Medulla oblongata (tissue), 1 donor: ENCODE measurements at regions not wholly inside any gene's neighbourhood (a gene's known extent, or its start where the extent isn't known, plus 50 kb on each side); places are given as distances from the start of the nearest gene placed in this dataset.
A peak's percentile ranks its signal among the peaks of the same experiment; 100 is the strongest.

Source experiments
- DNase-seq: peaks from one replicate; pipeline ENCODE4 v3.0.0-alpha.2; 2015; ENCODE audit errors: extremely low spot score

- DNase-seq: no peak
These were observed 135.0 kb upstream of the SMIM23 start for GRCh38 chr5:171650597-171650996.

GRCh38 chr5:171651102-171651501 lies 134.5 kb upstream of the SMIM23 start:
- DNase-seq: no peak

DNA sequence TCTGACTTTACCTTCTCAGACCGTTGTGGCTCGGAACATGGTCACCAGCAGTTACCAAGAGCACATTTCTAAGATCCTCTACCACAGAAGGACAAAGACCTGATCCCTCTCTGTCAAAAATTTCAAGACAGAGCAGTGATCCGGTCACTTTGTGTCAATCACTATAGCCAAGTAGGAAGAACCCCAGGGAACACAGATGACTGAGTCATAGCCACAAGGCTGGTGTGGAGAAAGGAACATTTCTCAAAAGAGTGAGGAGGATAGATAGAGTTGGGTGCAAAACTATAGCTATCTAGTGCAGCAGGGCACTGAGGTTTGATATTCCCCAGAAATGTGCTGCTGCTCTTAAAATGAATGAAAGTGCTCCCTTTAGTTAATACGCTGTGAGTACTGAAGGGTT lies 130.7 kb upstream of the SMIM23 start:
- no peak for DNase-seq

DNA sequence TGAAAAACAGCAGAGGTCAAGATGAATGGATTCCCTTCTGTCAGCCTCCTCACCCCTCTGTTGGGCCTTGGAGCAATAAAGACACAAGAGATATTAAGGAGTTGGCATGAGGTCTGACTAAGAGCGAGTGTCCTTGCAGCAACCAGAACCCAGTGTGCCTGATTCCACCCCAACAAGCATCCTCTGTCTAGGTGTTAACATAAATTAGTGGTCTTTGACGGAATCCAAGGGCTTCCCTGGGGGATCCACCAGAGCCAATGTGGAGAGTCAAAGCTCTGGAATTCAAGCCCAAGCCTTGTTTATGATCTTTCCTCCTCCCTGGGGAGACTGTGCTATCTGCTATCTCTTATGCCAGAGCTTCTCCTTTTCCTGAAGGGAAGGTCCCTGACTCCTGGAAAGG lies 128.1 kb upstream of the SMIM23 start:
- no peak for DNase-seq

DNA sequence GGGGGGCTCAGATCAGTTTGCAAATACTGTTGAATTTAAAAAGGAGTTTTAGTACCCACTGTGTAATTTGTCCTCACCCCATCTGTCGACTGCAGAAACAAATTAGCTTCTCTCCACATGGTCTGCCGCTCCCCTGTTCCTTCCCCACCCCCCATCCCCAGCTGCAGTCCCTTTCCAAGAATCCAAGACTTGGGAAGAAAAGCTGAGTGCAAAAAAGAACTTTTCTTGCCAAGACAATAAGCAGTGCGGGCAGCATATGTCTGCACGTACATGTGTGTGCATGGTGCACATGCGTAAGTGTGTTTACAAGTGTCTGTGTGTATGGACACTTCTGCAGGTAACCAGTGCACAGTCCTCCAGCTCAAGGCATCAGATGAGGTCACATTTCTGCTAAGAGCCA lies 125.7 kb upstream of the SMIM23 start:
- DNase-seq: no peak

GRCh38 chr5:171660434-171660833 lies 125.2 kb upstream of the SMIM23 start:
- DNase-seq: no peak

GRCh38 chr5:171661143-171661542 lies 124.5 kb upstream of the SMIM23 start:
- DNase-seq: no peak

DNA sequence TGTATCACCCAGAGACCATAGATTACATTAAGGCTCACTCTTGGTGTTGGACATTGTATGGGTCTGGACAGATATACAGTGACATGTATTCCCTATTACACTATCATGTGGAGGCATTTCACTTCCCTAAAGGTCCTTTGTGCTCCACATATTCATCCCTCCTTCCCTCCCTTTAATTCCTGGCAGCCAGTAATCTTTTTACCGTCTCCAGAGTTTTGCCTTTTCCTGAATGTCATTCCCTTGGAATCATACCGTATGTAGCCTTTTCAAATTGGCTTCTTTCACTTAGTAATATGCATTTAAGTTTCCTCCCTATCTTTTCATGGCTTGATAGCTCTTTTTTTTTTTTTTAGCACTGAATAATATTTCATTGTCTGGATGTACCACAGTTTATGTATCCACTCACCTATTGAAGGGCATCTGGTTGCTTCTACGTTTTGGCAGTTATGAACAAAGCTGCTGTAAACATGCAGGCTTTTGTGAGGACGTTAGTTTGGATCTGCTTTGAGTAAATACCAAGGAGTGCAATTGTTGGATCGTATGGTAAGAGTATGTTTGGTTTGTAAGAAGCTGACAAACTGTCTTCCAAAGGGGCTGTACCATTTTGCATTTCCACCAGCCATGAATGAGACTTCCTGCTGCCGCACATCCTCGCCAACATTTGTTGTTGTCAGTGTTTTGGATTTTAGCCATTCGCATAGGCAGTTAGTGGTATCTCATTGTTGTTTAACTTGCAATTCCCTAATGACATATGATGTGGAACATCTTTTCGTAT lies 122.1 kb upstream of the SMIM23 start:
- no peak for DNase-seq

DNA sequence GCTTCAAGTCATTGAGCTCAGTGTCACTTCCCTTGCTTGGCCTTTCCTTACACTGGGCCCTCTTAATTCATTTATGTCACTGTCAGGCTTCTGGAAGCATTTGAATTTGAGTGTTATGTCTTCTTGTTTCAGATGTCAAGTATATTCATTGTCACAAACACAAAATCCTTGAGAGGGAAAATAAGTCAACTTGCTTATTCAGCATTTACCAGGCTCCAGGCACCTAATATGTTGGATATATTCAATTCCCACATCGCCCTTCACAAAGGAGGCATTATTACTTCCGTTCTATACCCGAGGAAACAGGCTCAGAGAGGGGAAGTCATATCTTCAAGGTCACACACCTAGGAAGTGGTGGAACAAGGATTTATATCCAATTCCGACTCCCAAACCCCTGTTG lies 121.1 kb upstream of the SMIM23 start:
- no peak for DNase-seq

GRCh38 chr5:171666815-171667214 lies 118.8 kb upstream of the SMIM23 start:
- DNase-seq: no peak

DNA sequence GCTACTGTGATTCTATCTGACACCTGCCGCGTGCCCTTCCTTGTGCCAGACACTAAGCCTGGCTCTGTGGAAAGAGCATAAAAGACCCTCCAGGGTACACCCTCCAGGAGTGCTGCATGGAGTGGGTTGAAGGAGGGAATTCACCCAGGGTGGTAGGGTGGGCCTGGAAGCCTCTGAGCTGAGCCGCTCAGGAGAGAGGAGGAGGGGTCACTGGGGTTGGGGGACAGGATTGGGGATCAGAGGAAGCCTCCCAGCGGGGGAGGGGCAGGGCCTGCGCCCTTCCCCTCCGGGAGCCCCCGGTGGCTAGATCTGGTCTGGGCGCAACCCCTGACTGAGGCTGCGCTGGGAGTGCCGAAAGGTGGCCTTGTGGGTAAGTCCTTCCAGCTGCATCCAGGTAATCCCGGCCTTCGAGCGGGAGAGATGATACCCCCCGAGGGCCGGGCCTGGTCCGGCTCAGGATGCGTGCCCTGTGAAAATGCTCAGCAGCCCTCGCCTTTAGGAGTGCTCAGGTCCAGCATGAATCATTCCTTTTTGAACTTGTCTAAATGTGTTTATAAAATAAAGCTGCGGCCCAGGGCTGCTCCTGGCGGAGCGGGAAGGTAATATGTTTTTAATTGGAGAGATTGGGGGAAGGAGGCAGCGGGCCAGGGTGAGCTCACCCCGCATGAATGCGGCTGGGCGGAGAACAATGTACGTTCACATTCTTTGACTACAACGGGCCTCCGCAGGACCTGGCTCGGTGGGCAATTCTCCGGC lies 118.1 kb upstream of the SMIM23 start:
- DNase-seq: no peak

- DNase-seq: no peak
These were observed 117.6 kb upstream of the SMIM23 start for GRCh38 chr5:171668097-171668412.

- DNase-seq: no peak
These were observed 116.0 kb upstream of the SMIM23 start for GRCh38 chr5:171669571-171669970.

DNA sequence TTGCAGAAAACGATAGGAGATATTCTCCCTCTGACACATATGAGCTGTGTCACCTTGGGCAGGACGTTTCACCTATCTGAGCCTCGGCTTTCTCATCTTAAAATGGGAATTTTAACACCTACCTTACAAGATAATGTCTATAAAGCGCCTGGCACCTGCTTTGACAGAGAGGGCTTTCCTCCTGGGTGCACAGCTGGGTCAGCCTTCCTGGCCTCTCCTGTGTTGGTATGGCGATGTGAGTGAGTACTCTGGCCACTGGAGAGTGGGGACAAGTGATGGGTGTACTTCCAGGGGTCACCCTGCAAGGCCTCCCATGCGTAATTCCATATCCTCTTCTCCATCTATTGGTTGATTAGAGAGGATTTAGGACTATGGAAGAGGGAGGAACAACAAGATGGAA lies 113.1 kb upstream of the SMIM23 start:
- no peak for DNase-seq

GRCh38 chr5:171673328-171673727 lies 112.3 kb upstream of the SMIM23 start:
- no peak for DNase-seq

GRCh38 chr5:171673840-171674239 lies 111.8 kb upstream of the SMIM23 start:
- no peak for DNase-seq

GRCh38 chr5:171675511-171675910 lies 110.1 kb upstream of the SMIM23 start:
- no peak for DNase-seq

DNA sequence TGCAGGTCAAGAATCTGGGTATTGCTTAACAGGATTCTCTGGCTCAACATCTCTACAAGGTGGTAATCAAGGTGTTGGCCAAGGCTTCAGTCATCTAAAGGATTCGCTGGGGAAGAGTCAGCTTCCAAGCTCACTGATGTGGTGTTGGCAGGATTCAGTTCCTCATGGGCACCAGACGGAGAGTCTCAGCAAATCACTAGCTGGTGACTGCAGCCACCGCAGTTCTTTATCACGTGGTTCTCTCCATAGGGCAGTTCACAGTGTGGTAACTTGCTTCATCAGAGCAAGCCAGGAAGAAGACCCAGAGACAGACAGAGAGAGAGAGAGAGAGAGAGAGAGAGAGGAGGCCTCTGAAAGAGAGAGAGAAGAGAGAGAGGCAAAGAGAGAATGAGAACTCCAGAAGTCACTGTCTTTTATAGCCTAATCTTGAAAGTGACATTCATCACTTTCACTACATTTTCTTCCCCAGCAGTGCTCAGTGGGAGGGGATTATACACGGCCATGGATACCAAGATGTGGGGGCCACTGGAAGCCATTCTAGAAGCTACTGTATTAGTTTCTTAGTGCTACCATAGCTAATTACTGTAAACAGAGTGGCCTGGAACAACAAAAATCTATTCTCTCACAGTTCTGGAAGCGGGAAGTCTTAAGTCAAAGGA lies 109.2 kb upstream of the SMIM23 start:
- peak; percentile 77 for DNase-seq

- DNase-seq: no peak
These were observed 107.0 kb upstream of the SMIM23 start for GRCh38 chr5:171678646-171679045.

DNA sequence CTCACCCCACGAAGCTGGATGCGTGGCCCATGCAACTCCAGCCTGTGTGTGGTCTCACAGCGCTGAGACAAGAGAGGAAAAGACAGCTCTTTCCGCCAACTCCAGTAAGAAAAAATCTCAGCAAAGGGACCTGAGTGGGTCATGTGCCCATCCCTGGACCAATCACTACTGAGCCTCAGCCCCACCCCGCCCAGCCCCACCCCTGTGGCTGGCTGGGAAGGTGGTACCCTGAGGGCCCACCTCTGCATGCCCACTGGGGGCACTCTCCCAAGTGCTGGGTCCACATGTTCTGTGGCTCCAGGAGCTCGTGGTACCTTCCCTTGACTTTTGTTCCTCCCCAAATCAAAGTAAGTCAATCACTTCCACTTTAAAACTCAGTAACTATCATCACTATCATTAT lies 105.1 kb upstream of the SMIM23 start:
- no peak for DNase-seq

DNA sequence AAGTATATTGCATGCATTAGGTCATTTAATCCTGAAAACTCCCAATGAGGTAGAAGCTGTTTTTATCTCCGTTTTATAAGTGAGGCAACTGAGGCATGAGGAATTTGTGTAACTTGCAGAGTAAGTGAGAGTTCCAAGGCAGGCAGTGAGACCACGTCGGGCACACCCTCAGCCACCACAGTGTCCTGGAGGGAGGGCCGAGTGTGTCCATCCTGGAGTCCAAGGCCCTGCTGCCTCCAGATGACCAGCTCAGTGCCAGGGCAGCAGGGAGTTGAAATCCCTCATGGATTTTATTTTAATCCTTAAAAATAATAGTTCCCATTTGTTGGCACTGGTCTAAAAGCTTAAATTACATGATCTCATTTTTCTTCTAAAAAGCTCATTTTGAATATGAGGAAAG lies 104.6 kb upstream of the SMIM23 start:
- DNase-seq: no peak

- DNase-seq: no peak
These were observed 103.9 kb upstream of the SMIM23 start for GRCh38 chr5:171681677-171682076.

DNA sequence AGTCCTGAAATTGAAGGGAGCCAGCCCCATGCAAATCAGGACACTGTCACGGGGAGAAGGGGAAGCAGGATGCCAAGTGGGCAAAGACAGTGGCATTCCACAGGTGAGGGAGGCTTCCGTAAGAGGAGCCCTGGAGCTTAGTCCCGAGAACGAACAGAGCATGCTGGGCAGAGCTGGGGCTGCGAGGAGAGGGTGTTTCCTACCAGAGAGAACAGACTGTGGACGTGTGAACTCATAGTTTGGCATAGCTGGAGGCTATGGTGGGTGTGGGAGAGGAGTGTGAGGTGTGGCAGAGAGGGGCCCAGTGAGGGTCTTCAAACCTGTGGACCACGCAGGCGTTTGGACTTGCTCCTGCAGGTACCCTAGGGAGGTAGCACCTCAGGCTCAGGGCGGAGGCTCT lies 102.8 kb upstream of the SMIM23 start:
- DNase-seq: no peak
